Esophagus muscularis mucosa (tissue), 4 donors: ENCODE measurements at regions not wholly inside any gene's neighbourhood (a gene's known extent, or its start where the extent isn't known, plus 50 kb on each side); places are given as distances from the start of the nearest gene placed in this dataset.

ENCODE experiments used
- DNase-seq: peaks from one replicate; pipeline ENCODE4 v3.0.0-alpha.2; 2017; ENCODE audit errors: extremely low spot score
- H3K27ac ChIP-seq, 4 donors: fragments of 200-600 bp; sonication (generic); replicated peaks in 1 of 4; 1 replicate in 3 of 4; 2 replicates in 1 of 4; pipeline ENCODE4 v1.5.1; 2016 to 2019; ENCODE audit warnings: mild to moderate bottlenecking in 1 of 4
- H3K27me3 ChIP-seq, 4 donors: fragments of 200-600 bp; sonication (generic); one replicate each; pipeline versions ENCODE4 v1.5.1 to v1.6.0; 2016 to 2019
- H3K36me3 ChIP-seq, 4 donors: fragments of 200-600 bp; sonication (generic); one replicate each; pipeline ENCODE4 v1.5.1; 2016 to 2019
- H3K4me1 ChIP-seq, 4 donors: fragments of 200-600 bp; sonication (generic); one replicate each; pipeline ENCODE4 v1.5.1; 2016 to 2019
- H3K4me3 ChIP-seq, 4 donors: fragments of 200-600 bp; sonication (generic); 1 replicate in 2 of 4; 2 replicates in 2 of 4; pipeline ENCODE4 v1.5.1; 2016 to 2019; ENCODE audit warnings: mild to moderate bottlenecking in 4 of 4, moderate library complexity in 1 of 4
- H3K9me3 ChIP-seq, 4 donors: fragments of 200-600 bp; sonication (generic); 1 replicate in 3 of 4; 2 replicates in 1 of 4; pipeline ENCODE4 v1.5.1; 2016 to 2019
- CTCF ChIP-seq, 3 experiments: fragments of 200-600 bp in 2 of 3; fragments of 450-650 bp in 1 of 3; sonication (generic) in 2 of 3; IDR thresholded peaks; one replicate each; pipeline ENCODE4 v1.5.1; 2017 to 2019; ENCODE audit warnings: antibody characterized with exemption in 3 of 3, mild to moderate bottlenecking in 2 of 3, moderate library complexity in 1 of 3
- EP300 ChIP-seq: sonication (generic); formaldehyde crosslinking; IDR thresholded peaks from one replicate; pipeline ENCODE4 v1.6.1; 2017; ENCODE audit warnings: antibody characterized with exemption
- POLR2A ChIP-seq: fragments of 450-650 bp; IDR thresholded peaks from one replicate; pipeline ENCODE4 v1.6.1; 2017; ENCODE audit warnings: antibody characterized with exemption, moderate library complexity, mild to moderate bottlenecking, low read depth
- POLR2AphosphoS5 ChIP-seq, 2 donors: sonication (generic); formaldehyde crosslinking; IDR thresholded peaks; one replicate each; pipeline ENCODE4 v1.6.1; 2017; ENCODE audit warnings: antibody characterized with exemption in 2 of 2
- WGBS: methylation state at CpG from one replicate; pipeline ENCODE4 v1.1.5; 2018; 5-methylcytosine and 5-hydroxymethylcytosine counted together
- intact Hi-C: fragments of 100-400 bp; cut with DNase I; formaldehyde crosslinking; loops from one replicate; pipeline ENCODE4 v1.15.1; 2023

DNA sequence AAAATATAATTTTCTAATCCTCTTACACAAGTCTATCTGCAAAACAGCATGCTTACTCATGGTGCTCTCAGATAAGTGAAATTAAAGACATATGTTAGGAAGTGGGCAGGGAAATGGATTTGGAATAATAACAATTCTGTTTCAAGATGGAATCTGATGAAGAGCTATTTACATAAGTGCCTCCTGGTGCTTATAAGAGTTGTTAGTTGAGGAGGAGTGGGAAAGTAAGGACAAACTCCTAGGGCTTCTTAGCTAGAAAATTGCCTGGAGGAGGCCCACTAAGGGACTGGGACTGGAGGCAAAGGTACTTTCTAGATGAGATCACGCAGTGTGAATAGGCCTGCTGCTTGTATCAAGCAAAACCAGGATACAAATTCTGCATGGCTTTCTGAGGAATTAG is 939.8 kb downstream of the GLUD2 start:
- DNase-seq = no peak
- TF ChIP-seq EP300 (no peak), POLR2AphosphoS5 (IDR thresholded peaks at IDR 0.05) (no peak), POLR2A (no peak), CTCF (IDR thresholded peaks at IDR 0.05) (no peak)
- Histone ChIP-seq H3K4me3 (no peak overlapping the region), H3K9me3 (no peaks in the 10 kb centered on the region), H3K4me1 (no peaks in the 10 kb centered on the region), H3K27me3 (no peaks in the 10 kb centered on the region), H3K27ac (no peak overlapping the region), H3K36me3 (no peaks in the 10 kb centered on the region)
- intact Hi-C loops = no loop called here
- 82% methylated on average over 1 of the region's 1 CpG for WGBS

- Histone ChIP-seq H3K4me3 (no peak overlapping the region), H3K27ac (no peak overlapping the region), H3K4me1 (no peaks in the 10 kb centered on the region), H3K27me3 (no peaks in the 10 kb centered on the region), H3K36me3 (no peaks in the 10 kb centered on the region), H3K9me3 (no peaks in the 10 kb centered on the region)
- 62% methylated on average over 4 of the region's 4 CpGs for WGBS
- intact Hi-C loops = no loop called here
- no peak for DNase-seq
- TF ChIP-seq POLR2AphosphoS5 (IDR thresholded peaks at IDR 0.05) (no peak), POLR2A (no peak), EP300 (no peak), CTCF (IDR thresholded peaks at IDR 0.05) (no peak)
These were observed 940.4 kb downstream of the GLUD2 start for GRCh38 chrX:121987835-121988234.

GRCh38 chrX:122004127-122004526 is 956.7 kb downstream of the GLUD2 start:
- Histone ChIP-seq H3K4me1 (no peaks in the 10 kb centered on the region), H3K4me3 (no peak overlapping the region), H3K9me3 (no peaks in the 10 kb centered on the region), H3K36me3 (no peaks in the 10 kb centered on the region), H3K27me3 (no peaks in the 10 kb centered on the region), H3K27ac (no peak overlapping the region)
- no peak for TF ChIP-seq CTCF (IDR thresholded peaks at IDR 0.05)
- DNase-seq = no peak
- intact Hi-C loops = no loop called here
- 78% methylated on average over 2 of the region's 10 CpGs for WGBS

GRCh38 chrX:122026665-122027064 is 979.3 kb downstream of the GLUD2 start:
- no peak for DNase-seq
- Histone ChIP-seq H3K27ac (no peak overlapping the region), H3K4me1 (no peaks in the 10 kb centered on the region), H3K27me3 (no peaks in the 10 kb centered on the region), H3K36me3 (no peaks in the 10 kb centered on the region), H3K9me3 (peaks cover 0 to 5% (median 0%) of the 10 kb centered on the region in 4 donors), H3K4me3 (no peak overlapping the region)
- intact Hi-C loops = no loop called here
- 61% methylated on average over 1 of the region's 1 CpG for WGBS
- TF ChIP-seq POLR2AphosphoS5 (IDR thresholded peaks at IDR 0.05) (no peak), POLR2A (no peak), EP300 (no peak), CTCF (IDR thresholded peaks at IDR 0.05) (no peak)

DNA sequence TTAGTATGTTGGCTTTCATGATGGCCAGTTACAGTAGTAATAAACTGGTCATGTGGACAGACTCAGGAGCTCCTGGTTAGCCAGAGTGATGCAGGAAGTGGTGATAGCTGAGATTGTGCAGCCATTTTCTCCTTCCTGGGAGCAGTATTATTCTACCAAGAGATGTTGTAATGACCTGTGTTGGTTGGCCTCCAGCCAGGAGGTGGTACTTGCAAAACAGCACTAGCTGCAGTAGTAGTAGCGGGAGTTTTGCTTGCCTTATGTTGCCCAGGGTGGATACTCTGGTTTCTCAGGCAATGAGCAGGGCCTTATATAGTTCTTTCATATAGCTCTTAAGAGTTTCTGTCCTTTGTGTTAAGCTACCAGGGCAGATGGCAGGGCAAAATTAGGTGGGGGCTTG is 998.8 kb downstream of the GLUD2 start:
- no peak for DNase-seq
- no peak for TF ChIP-seq POLR2AphosphoS5 (IDR thresholded peaks at IDR 0.05)
- no peak for TF ChIP-seq EP300
- no peak for TF ChIP-seq CTCF (IDR thresholded peaks at IDR 0.05)
- no peak for TF ChIP-seq POLR2A
- Histone ChIP-seq H3K27ac (no peak overlapping the region), H3K36me3 (no peaks in the 10 kb centered on the region), H3K4me3 (no peak overlapping the region), H3K9me3 (no peaks in the 10 kb centered on the region), H3K4me1 (no peaks in the 10 kb centered on the region), H3K27me3 (no peaks in the 10 kb centered on the region)
- 78% methylated on average over 1 of the region's 1 CpG for WGBS
- intact Hi-C loops = no loop called here
